ENCODE measurements at regions not wholly inside any gene's neighbourhood (a gene's known extent, or its start where the extent isn't known, plus 50 kb on each side); places are given as distances from the start of the nearest gene placed in this dataset.

GRCh38 chr5:171573021-171573420 is 153.6 kb downstream of the FGF18 start:
- no peaks in the 10 kb centered on the region for H3K27me3 ChIP-seq (ENCODE audit: insufficient read depth, low read length, poor library complexity)
- no peak overlapping the region for H3K4me2 ChIP-seq (ENCODE audit: low read length)
- no peak overlapping the region for H3K23ac ChIP-seq (ENCODE audit: low read length)
- no peak overlapping the region for H2BK120ac ChIP-seq (ENCODE audit: low read depth, low read length)
- H3K18ac ChIP-seq (ENCODE audit: low read length) = no peak overlapping the region
- H4K5ac ChIP-seq (ENCODE audit: low read length) = no peak overlapping the region
- no peak for DNase-seq
- no peak overlapping the region for H2AK5ac ChIP-seq (ENCODE audit: low read length)
- no peaks in the 10 kb centered on the region for H3K79me1 ChIP-seq (ENCODE audit: low read length)
- H3K79me2 ChIP-seq (ENCODE audit: control insufficient read depth, insufficient read depth, low read length) = no peaks in the 10 kb centered on the region
- H3K27ac ChIP-seq (ENCODE audit: low read depth, low read length) = no peak overlapping the region
- no peak overlapping the region for H3K4ac ChIP-seq (ENCODE audit: low read depth, low read length)
- H4K8ac ChIP-seq (ENCODE audit: low read depth, low read length) = no peak overlapping the region
- no peaks in the 10 kb centered on the region for H3K4me1 ChIP-seq (ENCODE audit: control insufficient read depth, low read depth, low read length)
- H3K56ac ChIP-seq (ENCODE audit: low read length) = no peak overlapping the region
- no peak overlapping the region for H3K9ac ChIP-seq (ENCODE audit: low read length)
- no peak overlapping the region for H2BK5ac ChIP-seq (ENCODE audit: low read length)
- H2BK15ac ChIP-seq (replicated peaks; ENCODE audit: low read depth) = no peak overlapping the region
- H3K4me3 ChIP-seq (ENCODE audit: low read length) = no peak overlapping the region
- no CpG with 5 or more reads among the region's 2 CpGs for WGBS (ENCODE audit: extremely low coverage, insufficient coverage, low lambda C conversion rate)
- H3K36me3 ChIP-seq (ENCODE audit: control insufficient read depth, insufficient read depth, low read length) = no peaks in the 10 kb centered on the region

- no peak overlapping the region for H3K4me2 ChIP-seq (ENCODE audit: low read length)
- DNase-seq = no peak
- H3K23ac ChIP-seq (ENCODE audit: low read length) = no peak overlapping the region
- H3K56ac ChIP-seq (ENCODE audit: low read length) = no peak overlapping the region
- H3K9ac ChIP-seq (ENCODE audit: low read length) = no peak overlapping the region
- H3K79me1 ChIP-seq (ENCODE audit: low read length) = no peaks in the 10 kb centered on the region
- WGBS (ENCODE audit: extremely low coverage, insufficient coverage, low lambda C conversion rate) = no CpG with 5 or more reads among the region's 17 CpGs
- no peak overlapping the region for H4K8ac ChIP-seq (ENCODE audit: low read depth, low read length)
- no peak overlapping the region for H3K18ac ChIP-seq (ENCODE audit: low read length)
- H3K4me1 ChIP-seq (ENCODE audit: control insufficient read depth, low read depth, low read length) = no peaks in the 10 kb centered on the region
- H3K36me3 ChIP-seq (ENCODE audit: control insufficient read depth, insufficient read depth, low read length) = no peaks in the 10 kb centered on the region
- no peak overlapping the region for H3K4me3 ChIP-seq (ENCODE audit: low read length)
- no peak overlapping the region for H3K27ac ChIP-seq (ENCODE audit: low read depth, low read length)
- no peak overlapping the region for H4K5ac ChIP-seq (ENCODE audit: low read length)
- H2BK120ac ChIP-seq (ENCODE audit: low read depth, low read length) = no peak overlapping the region
- no peak overlapping the region for H2AK5ac ChIP-seq (ENCODE audit: low read length)
- H3K27me3 ChIP-seq (ENCODE audit: insufficient read depth, low read length, poor library complexity) = no peaks in the 10 kb centered on the region
- H2BK15ac ChIP-seq (replicated peaks; ENCODE audit: low read depth) = no peak overlapping the region
- H2BK5ac ChIP-seq (ENCODE audit: low read length) = no peak overlapping the region
- no peaks in the 10 kb centered on the region for H3K79me2 ChIP-seq (ENCODE audit: control insufficient read depth, insufficient read depth, low read length)
- H3K4ac ChIP-seq (ENCODE audit: low read depth, low read length) = no peak overlapping the region
Observed at GRCh38 chr5:171573451-171574225, 154.2 kb downstream of the FGF18 start.

- no peak overlapping the region for H3K4me2 ChIP-seq (ENCODE audit: low read length)
- no peak overlapping the region for H3K4me3 ChIP-seq (ENCODE audit: low read length)
- no peak overlapping the region for H4K8ac ChIP-seq (ENCODE audit: low read depth, low read length)
- no peak overlapping the region for H4K5ac ChIP-seq (ENCODE audit: low read length)
- no peak for DNase-seq
- H3K18ac ChIP-seq (ENCODE audit: low read length) = no peak overlapping the region
- H3K56ac ChIP-seq (ENCODE audit: low read length) = no peak overlapping the region
- H3K79me1 ChIP-seq (ENCODE audit: low read length) = no peaks in the 10 kb centered on the region
- H3K27me3 ChIP-seq (ENCODE audit: insufficient read depth, low read length, poor library complexity) = no peaks in the 10 kb centered on the region
- no peak overlapping the region for H2BK15ac ChIP-seq (replicated peaks; ENCODE audit: low read depth)
- no peak overlapping the region for H3K27ac ChIP-seq (ENCODE audit: low read depth, low read length)
- H3K4me1 ChIP-seq (ENCODE audit: control insufficient read depth, low read depth, low read length) = no peaks in the 10 kb centered on the region
- H3K4ac ChIP-seq (ENCODE audit: low read depth, low read length) = no peak overlapping the region
- no peaks in the 10 kb centered on the region for H3K79me2 ChIP-seq (ENCODE audit: control insufficient read depth, insufficient read depth, low read length)
- WGBS (ENCODE audit: extremely low coverage, insufficient coverage, low lambda C conversion rate) = no CpG with 5 or more reads among the region's 4 CpGs
- H2BK120ac ChIP-seq (ENCODE audit: low read depth, low read length) = no peak overlapping the region
- no peak overlapping the region for H3K9ac ChIP-seq (ENCODE audit: low read length)
- no peak overlapping the region for H3K23ac ChIP-seq (ENCODE audit: low read length)
- no peak overlapping the region for H2BK5ac ChIP-seq (ENCODE audit: low read length)
- H2AK5ac ChIP-seq (ENCODE audit: low read length) = no peak overlapping the region
- no peaks in the 10 kb centered on the region for H3K36me3 ChIP-seq (ENCODE audit: control insufficient read depth, insufficient read depth, low read length)
Observed at GRCh38 chr5:171574376-171574775, 154.9 kb downstream of the FGF18 start.

- Histone ChIP-seq H3K4me2 (ENCODE audit: low read length) (no peak overlapping the region), H3K4me1 (ENCODE audit: control insufficient read depth, low read depth, low read length) (no peaks in the 10 kb centered on the region), H2BK15ac (replicated peaks; ENCODE audit: low read depth) (no peak overlapping the region), H3K27me3 (ENCODE audit: insufficient read depth, low read length, poor library complexity) (no peaks in the 10 kb centered on the region), H3K4me3 (ENCODE audit: low read length) (no peak overlapping the region), H3K23ac (ENCODE audit: low read length) (no peak overlapping the region), H2AK5ac (ENCODE audit: low read length) (no peak overlapping the region), H3K56ac (ENCODE audit: low read length) (no peak overlapping the region), H2BK5ac (ENCODE audit: low read length) (no peak overlapping the region), H4K8ac (ENCODE audit: low read depth, low read length) (no peak overlapping the region), H3K9ac (ENCODE audit: low read length) (no peak overlapping the region), H3K27ac (ENCODE audit: low read depth, low read length) (no peak overlapping the region), H3K79me1 (ENCODE audit: low read length) (no peaks in the 10 kb centered on the region), H3K36me3 (ENCODE audit: control insufficient read depth, insufficient read depth, low read length) (no peaks in the 10 kb centered on the region), H3K79me2 (ENCODE audit: control insufficient read depth, insufficient read depth, low read length) (no peaks in the 10 kb centered on the region), H3K18ac (ENCODE audit: low read length) (no peak overlapping the region), H3K4ac (ENCODE audit: low read depth, low read length) (no peak overlapping the region), H4K5ac (ENCODE audit: low read length) (no peak overlapping the region), H2BK120ac (ENCODE audit: low read depth, low read length) (no peak overlapping the region)
- no CpG with 5 or more reads among the region's 3 CpGs for whole genome bisulfite sequencing (ENCODE audit: extremely low coverage, insufficient coverage, low lambda C conversion rate)
- DNase-seq = no peak
Observed at GRCh38 chr5:171575386-171575785, 155.9 kb downstream of the FGF18 start.

- DNase-seq = no peak
Observed at GRCh38 chr5:171575808-171576207, 156.4 kb downstream of the FGF18 start.

More at GRCh38 chr5:171575808-171576207, 156.4 kb downstream of the FGF18 start:
- Histone ChIP-seq H3K23ac (ENCODE audit: low read length) (no peak overlapping the region), H3K79me2 (ENCODE audit: control insufficient read depth, insufficient read depth, low read length) (no peaks in the 10 kb centered on the region), H2BK5ac (ENCODE audit: low read length) (no peak overlapping the region), H3K27me3 (ENCODE audit: insufficient read depth, low read length, poor library complexity) (no peaks in the 10 kb centered on the region), H4K8ac (ENCODE audit: low read depth, low read length) (no peak overlapping the region), H3K18ac (ENCODE audit: low read length) (no peak overlapping the region), H3K56ac (ENCODE audit: low read length) (no peak overlapping the region), H2AK5ac (ENCODE audit: low read length) (no peak overlapping the region), H3K27ac (ENCODE audit: low read depth, low read length) (no peak overlapping the region), H2BK15ac (replicated peaks; ENCODE audit: low read depth) (no peak overlapping the region), H4K5ac (ENCODE audit: low read length) (no peak overlapping the region), H3K79me1 (ENCODE audit: low read length) (no peaks in the 10 kb centered on the region), H3K36me3 (ENCODE audit: control insufficient read depth, insufficient read depth, low read length) (no peaks in the 10 kb centered on the region), H3K4me2 (ENCODE audit: low read length) (no peak overlapping the region), H3K9ac (ENCODE audit: low read length) (no peak overlapping the region), H3K4me1 (ENCODE audit: control insufficient read depth, low read depth, low read length) (no peaks in the 10 kb centered on the region), H3K4me3 (ENCODE audit: low read length) (no peak overlapping the region), H2BK120ac (ENCODE audit: low read depth, low read length) (no peak overlapping the region), H3K4ac (ENCODE audit: low read depth, low read length) (no peak overlapping the region)
- no CpG with 5 or more reads among the region's 3 CpGs for WGBS (ENCODE audit: extremely low coverage, insufficient coverage, low lambda C conversion rate)

Data from mesendoderm (in vitro differentiated cells).